GM10266 (cell line): ENCODE measurements at regions not wholly inside any gene's neighbourhood (a gene's known extent, or its start where the extent isn't known, plus 50 kb on each side); places are given as distances from the start of the nearest gene placed in this dataset.

ENCODE experiments used
- DNase-seq: peaks from one replicate; pipeline ENCODE4 v3.0.0; 2012; ENCODE audit errors: extremely low spot score
- TF ChIP-seq, protein P1 (sequence below): IDR thresholded peaks from 2 replicates; pipeline ENCODE4 v1.5.1; 2012; ENCODE audit warnings: mild to moderate bottlenecking, low read depth; ENCODE audit not compliant: control insufficient read depth, insufficient read depth; ENCODE audit errors: missing control alignments

DNA sequence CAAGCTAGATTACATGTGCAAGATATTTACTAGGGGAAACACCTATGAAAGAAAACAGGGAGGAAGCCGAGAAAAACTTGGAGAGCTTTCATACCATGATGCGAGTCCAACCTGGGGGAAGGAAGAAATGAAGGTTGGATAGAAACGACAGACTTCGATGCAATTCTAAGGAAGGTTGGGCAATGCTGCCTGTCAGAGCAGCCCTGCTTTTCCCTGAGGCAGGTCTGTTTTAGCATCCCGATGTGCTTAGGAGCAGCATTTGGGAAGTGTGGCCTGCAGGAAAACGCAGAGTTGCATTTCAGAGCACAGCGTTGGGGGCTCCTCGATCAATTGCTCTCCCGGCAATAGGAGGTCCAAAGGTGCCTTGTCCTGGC is 91.9 kb upstream of the DTNBP1 start:
- TF ChIP-seq, protein P1, sequence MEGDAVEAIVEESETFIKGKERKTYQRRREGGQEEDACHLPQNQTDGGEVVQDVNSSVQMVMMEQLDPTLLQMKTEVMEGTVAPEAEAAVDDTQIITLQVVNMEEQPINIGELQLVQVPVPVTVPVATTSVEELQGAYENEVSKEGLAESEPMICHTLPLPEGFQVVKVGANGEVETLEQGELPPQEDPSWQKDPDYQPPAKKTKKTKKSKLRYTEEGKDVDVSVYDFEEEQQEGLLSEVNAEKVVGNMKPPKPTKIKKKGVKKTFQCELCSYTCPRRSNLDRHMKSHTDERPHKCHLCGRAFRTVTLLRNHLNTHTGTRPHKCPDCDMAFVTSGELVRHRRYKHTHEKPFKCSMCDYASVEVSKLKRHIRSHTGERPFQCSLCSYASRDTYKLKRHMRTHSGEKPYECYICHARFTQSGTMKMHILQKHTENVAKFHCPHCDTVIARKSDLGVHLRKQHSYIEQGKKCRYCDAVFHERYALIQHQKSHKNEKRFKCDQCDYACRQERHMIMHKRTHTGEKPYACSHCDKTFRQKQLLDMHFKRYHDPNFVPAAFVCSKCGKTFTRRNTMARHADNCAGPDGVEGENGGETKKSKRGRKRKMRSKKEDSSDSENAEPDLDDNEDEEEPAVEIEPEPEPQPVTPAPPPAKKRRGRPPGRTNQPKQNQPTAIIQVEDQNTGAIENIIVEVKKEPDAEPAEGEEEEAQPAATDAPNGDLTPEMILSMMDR = no peak

GRCh38 chr6:15754035-15754705 is 91.3 kb upstream of the DTNBP1 start:
- no peak for DNase-seq
- TF ChIP-seq, protein P1 = no peak

More for the DNA sequence above, 91.9 kb upstream of the DTNBP1 start:
- no peak for DNase-seq

- no peak for DNase-seq
- TF ChIP-seq, protein P1 = no peak
Measured at GRCh38 chr6:15752820-15753219, 90.0 kb upstream of the DTNBP1 start.

- DNase-seq = no peak
- TF ChIP-seq, protein P1 = no peak
Measured at GRCh38 chr6:15751721-15752350, 89.0 kb upstream of the DTNBP1 start.

DNA sequence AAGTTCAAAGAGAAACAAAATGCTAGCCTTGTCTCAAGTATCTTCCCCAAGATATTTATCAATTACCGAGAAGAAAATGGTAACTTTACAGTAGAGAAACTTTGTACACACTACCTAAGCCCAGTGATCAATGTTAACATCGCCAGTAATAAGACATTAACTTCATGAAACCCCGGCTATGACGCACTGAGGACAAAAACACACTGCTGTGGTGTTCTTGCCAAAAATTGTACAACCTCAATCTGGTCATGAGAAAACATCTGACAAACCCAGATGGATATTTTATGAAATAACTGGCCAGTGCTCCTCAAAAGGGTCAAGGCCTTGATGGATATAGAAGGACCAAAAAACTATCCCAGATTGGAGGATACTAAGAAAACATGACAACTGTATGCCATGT is 85.5 kb upstream of the DTNBP1 start:
- DNase-seq = no peak
- TF ChIP-seq, protein P1 = no peak

DNA sequence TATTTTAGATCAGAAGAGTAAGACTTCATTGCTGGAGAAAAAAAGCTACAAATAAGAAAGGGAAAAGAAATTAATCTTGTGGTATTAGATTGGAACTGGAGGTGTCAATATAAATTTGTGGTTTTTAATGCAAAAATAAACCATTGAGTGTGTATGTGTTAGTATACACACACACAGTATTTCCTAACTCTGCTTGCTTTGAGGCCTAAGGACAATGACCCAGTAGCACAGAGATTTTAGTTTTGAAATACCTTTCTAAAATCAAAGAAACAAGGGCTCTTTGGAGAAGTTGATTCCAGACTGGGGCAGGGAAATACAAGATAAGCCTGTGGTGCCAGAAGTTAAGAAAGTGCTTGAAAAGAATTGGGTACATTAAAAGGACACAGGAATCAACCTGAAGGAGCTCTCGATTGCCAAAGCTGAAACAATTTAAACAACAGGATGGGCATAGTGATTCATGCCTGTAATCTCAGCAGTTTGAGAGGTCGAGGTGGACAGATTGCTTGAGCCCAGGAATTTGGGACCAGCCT is 84.6 kb upstream of the DTNBP1 start:
- DNase-seq = no peak
- TF ChIP-seq, protein P1 = no peak

- TF ChIP-seq, protein P1 = no peak
- no peak for DNase-seq
Measured at GRCh38 chr6:15745781-15746180, 83.0 kb upstream of the DTNBP1 start.
